SJSA1 (cell line): ENCODE measurements at regions not wholly inside any gene's neighbourhood (a gene's known extent, or its start where the extent isn't known, plus 50 kb on each side); places are given as distances from the start of the nearest gene placed in this dataset.

ENCODE experiments used
- DNase-seq, 2 experiments: peaks; one replicate each; pipeline ENCODE4 v3.0.0-alpha.2; 2015 to 2020; ENCODE audit warnings: low spot score in 2 of 2, low read depth in 1 of 2
- H3K27ac ChIP-seq: fragments of 250-450 bp; sonication (Bioruptor Pico); 2 replicates; pipeline ENCODE4 v1.5.1; 2020; ENCODE audit warnings: mild to moderate bottlenecking, moderate library complexity
- H3K27me3 ChIP-seq: fragments of 250-450 bp; sonication (Bioruptor Pico); replicated peaks from 2 replicates; pipeline ENCODE4 v1.5.1; 2020; ENCODE audit warnings: mild to moderate bottlenecking, moderate library complexity
- H3K36me3 ChIP-seq: fragments of 250-450 bp; sonication (Bioruptor Pico); 2 replicates; pipeline ENCODE4 v1.5.1; 2020; ENCODE audit warnings: mild to moderate bottlenecking
- H3K4me1 ChIP-seq: fragments of 250-450 bp; sonication (Bioruptor Pico); replicated peaks from 2 replicates; pipeline ENCODE4 v1.6.1; 2021; ENCODE audit warnings: mild to moderate bottlenecking
- H3K4me3 ChIP-seq: fragments of 250-450 bp; sonication (Bioruptor Pico); 2 replicates; pipeline ENCODE4 v1.5.1; 2020; ENCODE audit warnings: mild to moderate bottlenecking
- H3K9me3 ChIP-seq: fragments of 250-450 bp; sonication (Bioruptor Pico); replicated peaks from 2 replicates; pipeline ENCODE4 v1.5.1; 2020; ENCODE audit warnings: mild to moderate bottlenecking

- H3K9me3 ChIP-seq, result no peaks in the 10 kb centered on the region
- no peak for DNase-seq
- no peaks in the 10 kb centered on the region for H3K27me3 ChIP-seq
- H3K4me1 ChIP-seq, result no peaks in the 10 kb centered on the region
- H3K4me3 ChIP-seq, result no peak overlapping the region
- no peaks in the 10 kb centered on the region for H3K36me3 ChIP-seq
- H3K27ac ChIP-seq, result no peak overlapping the region
Observed at GRCh38 chr16:55138298-55138697, 185.7 kb upstream of the IRX6 start.

DNA sequence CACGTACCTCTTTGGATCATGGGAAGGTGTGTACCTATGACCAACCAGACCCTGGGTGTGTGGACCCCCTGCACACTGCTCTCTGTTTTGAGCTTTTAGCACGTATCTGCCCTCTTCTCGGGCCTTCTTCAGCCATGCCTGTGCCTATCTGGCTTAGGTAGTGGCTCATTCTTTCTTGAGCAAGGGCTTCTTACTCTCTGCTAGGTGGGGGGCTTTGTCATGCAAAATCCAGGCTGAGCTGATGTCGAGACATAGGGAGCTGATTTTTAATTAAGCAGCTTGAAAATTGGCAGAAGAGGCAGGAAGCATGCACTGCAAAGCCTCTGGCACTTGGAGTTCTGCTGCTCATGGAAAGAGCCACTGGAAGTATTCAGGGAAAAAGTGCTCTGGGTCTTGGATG lies 181.6 kb upstream of the IRX6 start:
- Histone ChIP-seq H3K36me3 (no peaks in the 10 kb centered on the region), H3K9me3 (no peaks in the 10 kb centered on the region), H3K4me1 (no peaks in the 10 kb centered on the region), H3K27me3 (no peaks in the 10 kb centered on the region), H3K27ac (no peak overlapping the region), H3K4me3 (no peak overlapping the region)
- DNase-seq, result no peak

DNA sequence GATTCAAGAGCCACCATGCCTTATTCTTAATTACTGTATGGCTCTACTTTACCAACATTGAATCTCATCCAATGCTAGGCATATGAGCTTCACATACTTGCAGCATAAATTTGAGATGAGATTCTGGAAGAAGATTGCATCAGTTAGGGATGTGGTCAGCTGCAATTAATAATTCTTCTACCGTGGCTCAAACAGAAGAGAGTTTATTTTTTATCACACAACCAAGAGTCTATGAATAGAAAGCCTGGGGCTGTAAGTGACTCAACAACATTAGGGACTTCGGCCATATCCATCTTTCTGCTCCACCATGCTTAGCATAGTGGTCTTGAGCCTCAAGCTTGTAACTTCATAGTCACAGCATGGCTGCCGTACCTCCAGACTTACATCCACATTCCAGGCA lies 179.4 kb upstream of the IRX6 start:
- Histone ChIP-seq H3K4me3 (no peak overlapping the region), H3K27me3 (no peaks in the 10 kb centered on the region), H3K4me1 (no peaks in the 10 kb centered on the region), H3K36me3 (no peaks in the 10 kb centered on the region), H3K9me3 (no peaks in the 10 kb centered on the region), H3K27ac (no peak overlapping the region)
- no peak for DNase-seq

- H3K4me1 ChIP-seq, result no peaks in the 10 kb centered on the region
Observed at GRCh38 chr16:55145771-55146603, 178.0 kb upstream of the IRX6 start.

GRCh38 chr16:55146966-55147365 lies 177.0 kb upstream of the IRX6 start:
- Histone ChIP-seq H3K9me3 (no peaks in the 10 kb centered on the region), H3K4me1 (no peaks in the 10 kb centered on the region), H3K27ac (no peak overlapping the region), H3K36me3 (no peaks in the 10 kb centered on the region), H3K27me3 (no peaks in the 10 kb centered on the region), H3K4me3 (no peak overlapping the region)
- no peak for DNase-seq

More at GRCh38 chr16:55145771-55146603, 178.0 kb upstream of the IRX6 start:
- no peak for DNase-seq
- Histone ChIP-seq H3K9me3 (no peaks in the 10 kb centered on the region), H3K4me3 (no peak overlapping the region), H3K27me3 (no peaks in the 10 kb centered on the region), H3K27ac (no peak overlapping the region), H3K36me3 (no peaks in the 10 kb centered on the region)

GRCh38 chr16:55147396-55147795 lies 176.6 kb upstream of the IRX6 start:
- Histone ChIP-seq H3K36me3 (no peaks in the 10 kb centered on the region), H3K9me3 (no peaks in the 10 kb centered on the region), H3K4me3 (no peak overlapping the region), H3K27ac (no peak overlapping the region), H3K27me3 (no peaks in the 10 kb centered on the region), H3K4me1 (no peaks in the 10 kb centered on the region)
- no peak for DNase-seq

- DNase-seq, result no peak
- Histone ChIP-seq H3K4me3 (no peak overlapping the region), H3K27ac (no peak overlapping the region), H3K36me3 (no peaks in the 10 kb centered on the region), H3K27me3 (no peaks in the 10 kb centered on the region), H3K9me3 (no peaks in the 10 kb centered on the region), H3K4me1 (no peaks in the 10 kb centered on the region)
Observed at GRCh38 chr16:55149622-55150021, 174.4 kb upstream of the IRX6 start.

- no peaks in the 10 kb centered on the region for H3K27me3 ChIP-seq
- DNase-seq, result no peak
- no peaks in the 10 kb centered on the region for H3K36me3 ChIP-seq
- H3K4me3 ChIP-seq, result no peak overlapping the region
- H3K27ac ChIP-seq, result no peak overlapping the region
- no peaks in the 10 kb centered on the region for H3K4me1 ChIP-seq
- H3K9me3 ChIP-seq, result no peaks in the 10 kb centered on the region
Observed at GRCh38 chr16:55151561-55152305, 172.3 kb upstream of the IRX6 start.

GRCh38 chr16:55152875-55153390 lies 171.1 kb upstream of the IRX6 start:
- no peaks in the 10 kb centered on the region for H3K27me3 ChIP-seq
- DNase-seq, result no peak
- H3K4me3 ChIP-seq, result no peak overlapping the region
- no peaks in the 10 kb centered on the region for H3K9me3 ChIP-seq
- H3K4me1 ChIP-seq, result no peaks in the 10 kb centered on the region
- H3K36me3 ChIP-seq, result no peaks in the 10 kb centered on the region
- H3K27ac ChIP-seq, result no peak overlapping the region

DNA sequence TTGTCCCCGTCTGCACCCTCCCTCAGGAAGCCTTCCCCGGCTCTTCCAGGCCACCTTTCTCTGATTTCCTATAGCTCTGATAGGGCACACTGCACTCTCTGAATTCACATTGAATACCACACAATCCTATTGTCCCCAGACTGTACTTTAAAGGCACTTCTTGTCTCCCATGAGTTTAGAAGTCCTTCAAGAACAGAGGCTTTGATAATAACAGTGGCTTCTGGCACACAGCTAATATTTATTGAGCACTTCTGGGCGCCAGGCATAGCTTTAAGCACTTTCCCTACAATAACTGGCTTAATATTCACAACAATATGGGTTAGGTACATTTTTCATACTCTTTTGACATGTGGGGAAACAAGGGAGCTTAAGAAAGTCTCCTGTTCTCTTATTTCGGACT lies 169.7 kb upstream of the IRX6 start:
- no peak for DNase-seq
- no peaks in the 10 kb centered on the region for H3K36me3 ChIP-seq
- H3K9me3 ChIP-seq, result no peaks in the 10 kb centered on the region
- H3K27me3 ChIP-seq, result no peaks in the 10 kb centered on the region
- no peak overlapping the region for H3K27ac ChIP-seq
- H3K4me3 ChIP-seq, result no peak overlapping the region
- no peaks in the 10 kb centered on the region for H3K4me1 ChIP-seq

DNA sequence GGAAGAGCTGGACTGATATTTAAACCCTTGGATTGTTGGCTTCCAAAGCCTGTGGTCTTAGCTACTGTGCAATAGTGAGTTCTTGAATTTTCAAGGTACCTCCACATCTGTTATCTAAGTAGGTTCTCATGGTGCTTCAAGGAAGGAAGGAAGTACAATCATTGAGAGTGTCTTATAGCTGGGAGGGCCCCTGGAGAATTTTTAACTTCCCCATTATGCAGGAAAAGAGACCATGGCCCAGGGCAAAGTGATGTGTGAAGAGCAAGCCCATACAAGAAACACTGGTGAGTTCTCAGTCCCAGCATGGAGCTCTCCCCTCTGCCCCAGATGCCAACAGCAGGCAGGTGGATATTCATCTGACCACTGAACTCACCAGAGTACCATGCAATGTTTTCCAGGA lies 169.0 kb upstream of the IRX6 start:
- DNase-seq, result no peak
- no peaks in the 10 kb centered on the region for H3K36me3 ChIP-seq
- H3K27ac ChIP-seq, result no peak overlapping the region
- no peaks in the 10 kb centered on the region for H3K27me3 ChIP-seq
- H3K4me3 ChIP-seq, result no peak overlapping the region
- no peaks in the 10 kb centered on the region for H3K4me1 ChIP-seq
- no peaks in the 10 kb centered on the region for H3K9me3 ChIP-seq

GRCh38 chr16:55155815-55156214 lies 168.2 kb upstream of the IRX6 start:
- Histone ChIP-seq H3K36me3 (no peaks in the 10 kb centered on the region), H3K27ac (no peak overlapping the region), H3K27me3 (no peaks in the 10 kb centered on the region), H3K9me3 (no peaks in the 10 kb centered on the region), H3K4me1 (no peaks in the 10 kb centered on the region), H3K4me3 (no peak overlapping the region)
- DNase-seq, result no peak

DNA sequence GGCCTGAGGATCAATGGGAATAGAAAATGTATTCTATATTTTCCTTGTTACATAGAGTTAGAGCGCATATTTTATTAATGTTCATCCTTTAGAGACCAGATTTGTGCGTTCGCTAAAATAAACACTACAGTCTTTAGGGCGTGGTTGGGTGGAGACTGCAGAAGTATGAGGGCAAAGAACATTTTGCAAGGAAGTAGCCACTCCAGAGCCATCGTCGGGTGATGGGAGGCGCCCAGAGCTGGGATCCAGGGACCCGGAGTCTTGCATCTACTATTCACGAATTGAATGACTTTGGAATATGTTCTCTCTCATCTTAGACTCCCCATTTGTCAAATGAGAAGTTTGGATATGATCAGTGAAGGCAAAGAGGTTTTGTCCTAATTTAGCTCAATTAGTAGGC lies 154.2 kb upstream of the IRX6 start:
- Histone ChIP-seq H3K27ac (no peak overlapping the region), H3K36me3 (no peaks in the 10 kb centered on the region), H3K4me3 (no peak overlapping the region), H3K4me1 (no peaks in the 10 kb centered on the region), H3K9me3 (no peaks in the 10 kb centered on the region), H3K27me3 (no peaks in the 10 kb centered on the region)
- no peak for DNase-seq

DNA sequence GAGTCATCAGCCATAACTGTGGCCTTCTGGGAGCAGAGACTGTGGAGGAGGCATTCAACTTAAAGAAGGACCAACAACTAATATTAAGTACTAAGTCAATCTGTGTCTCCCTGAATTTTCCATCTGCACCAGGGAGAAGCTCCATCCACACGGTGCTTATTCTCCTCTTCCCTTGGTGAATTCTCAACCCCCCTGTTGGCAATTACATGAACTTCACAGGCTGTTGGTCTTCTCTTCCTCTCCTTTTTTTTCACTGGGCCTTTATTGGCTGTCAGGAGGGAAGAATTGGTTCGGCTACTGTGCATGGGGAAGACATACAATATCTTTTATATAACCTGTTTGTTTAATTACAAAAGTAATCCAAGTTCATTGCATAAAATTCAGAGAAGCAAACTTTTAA lies 152.8 kb upstream of the IRX6 start:
- Histone ChIP-seq H3K27ac (no peak overlapping the region), H3K9me3 (no peaks in the 10 kb centered on the region), H3K4me3 (no peak overlapping the region), H3K27me3 (no peaks in the 10 kb centered on the region), H3K36me3 (no peaks in the 10 kb centered on the region), H3K4me1 (no peaks in the 10 kb centered on the region)
- no peak for DNase-seq
